ENCODE measurements at regions not wholly inside any gene's neighbourhood (a gene's known extent, or its start where the extent isn't known, plus 50 kb on each side); places are given as distances from the start of the nearest gene placed in this dataset.

DNA sequence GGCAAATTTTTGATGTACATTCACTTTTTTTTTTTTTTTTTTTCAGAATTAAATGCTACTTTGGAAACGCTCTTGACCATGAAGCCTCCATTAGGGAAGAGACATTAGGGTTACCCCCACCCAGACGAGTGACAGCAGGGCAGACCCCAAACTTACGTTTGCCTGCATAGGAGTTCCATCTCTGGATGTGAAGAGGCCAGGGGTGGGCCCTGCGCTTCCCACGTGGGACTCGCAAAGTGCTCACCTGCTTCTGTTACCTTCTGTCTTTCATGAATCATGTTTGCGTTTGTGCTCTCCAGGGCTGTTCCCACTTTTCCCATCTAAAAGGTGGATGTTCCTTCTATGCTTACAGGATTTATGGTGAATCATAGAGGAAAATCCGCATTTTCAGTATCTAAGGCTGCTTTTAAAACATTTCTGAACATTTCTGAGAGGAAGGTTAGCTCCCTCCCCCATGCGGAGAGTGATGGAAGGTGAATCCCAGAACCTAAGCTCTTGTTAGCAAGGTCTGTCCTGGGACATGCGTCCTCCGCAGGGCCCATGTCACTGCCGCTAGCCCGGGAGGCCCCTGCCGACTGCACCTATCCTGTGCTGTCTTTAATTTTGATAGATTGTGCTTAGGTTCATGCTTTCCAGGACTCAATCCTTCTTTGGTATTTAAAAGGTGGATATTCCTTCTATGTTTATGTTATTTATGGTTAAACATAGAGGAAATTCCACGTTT lies 135.7 kb upstream of the RTL1 start:
- H3K4me3 ChIP-seq (ENCODE audit: low read depth, low read length) = no peak overlapping the region
- no peak for TF ChIP-seq CTCF (IDR thresholded peaks at IDR 0.05; ENCODE audit: insufficient read depth, low read length, missing control alignments)
- ChIA-PET CTCF (no interaction called here), POLR2A (no interaction called here)
- DNase-seq (ENCODE audit: low read depth, low spot score) = no peak

GRCh38 chr14:101039755-101040138 lies 136.2 kb upstream of the RTL1 start:
- DNase-seq (ENCODE audit: low read depth, low spot score) = no peak
- POLR2A ChIA-PET = no interaction called here
- TF ChIP-seq CTCF (IDR thresholded peaks at IDR 0.05; ENCODE audit: insufficient read depth, low read length, missing control alignments) = no peak
- H3K4me3 ChIP-seq (ENCODE audit: low read depth, low read length) = no peak overlapping the region
- CTCF ChIA-PET = no interaction called here

- TF ChIP-seq CTCF (IDR thresholded peaks at IDR 0.05; ENCODE audit: insufficient read depth, low read length, missing control alignments) = no peak
- CTCF ChIA-PET = no interaction called here
- POLR2A ChIA-PET = no interaction called here
- DNase-seq (ENCODE audit: low read depth, low spot score) = no peak
- no peak overlapping the region for H3K4me3 ChIP-seq (ENCODE audit: low read depth, low read length)
These were observed 137.3 kb upstream of the RTL1 start for GRCh38 chr14:101040538-101041442.

DNA sequence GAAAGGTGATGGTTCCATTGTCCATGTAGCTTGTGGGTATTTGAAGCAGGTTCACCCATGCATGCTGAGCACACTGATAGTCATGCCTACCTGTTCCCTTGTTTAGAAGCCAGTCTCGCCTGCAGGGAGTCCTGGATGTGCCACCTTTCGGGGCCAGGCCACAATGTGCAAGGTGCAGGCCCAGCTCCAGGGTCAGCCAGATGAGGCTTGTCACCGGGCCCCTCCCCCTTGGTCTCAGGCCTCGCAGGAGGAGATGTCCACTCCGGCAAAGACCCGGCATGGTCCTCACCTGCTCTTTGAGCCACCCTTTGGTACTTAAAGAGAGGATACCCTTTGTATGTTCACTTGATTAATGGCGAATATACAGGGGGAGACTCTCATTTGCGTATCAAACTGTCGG lies 140.4 kb upstream of the RTL1 start:
- H3K4me3 ChIP-seq (ENCODE audit: low read depth, low read length) = no peak overlapping the region
- no peak for DNase-seq (ENCODE audit: low read depth, low spot score)
- POLR2A ChIA-PET = no interaction called here
- TF ChIP-seq CTCF (IDR thresholded peaks at IDR 0.05; ENCODE audit: insufficient read depth, low read length, missing control alignments) = no peak
- CTCF ChIA-PET = no interaction called here

DNA sequence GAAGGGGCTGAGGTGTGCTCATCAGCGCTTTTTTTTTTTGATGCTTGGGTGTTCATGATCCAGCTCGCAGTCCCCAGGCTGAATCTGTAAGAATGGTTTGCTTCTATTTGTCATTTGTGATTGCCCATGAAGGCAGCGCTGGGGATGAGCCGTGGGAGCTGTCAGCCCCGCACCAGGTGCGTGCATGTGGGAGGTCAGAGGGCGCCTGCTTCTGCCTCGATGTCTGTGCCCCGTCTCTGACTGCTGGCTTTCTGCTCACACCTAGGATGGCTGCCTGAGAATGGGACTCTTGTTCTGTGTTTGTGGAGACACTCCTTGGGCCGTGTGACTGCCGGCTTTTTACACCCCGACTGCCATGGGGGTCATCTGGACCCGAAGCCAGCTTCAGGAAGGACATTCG lies 141.2 kb upstream of the RTL1 start:
- CTCF ChIA-PET = no interaction called here
- H3K4me3 ChIP-seq (ENCODE audit: low read depth, low read length) = no peak overlapping the region
- POLR2A ChIA-PET = no interaction called here
- no peak for TF ChIP-seq CTCF (IDR thresholded peaks at IDR 0.05; ENCODE audit: insufficient read depth, low read length, missing control alignments)
- no peak for DNase-seq (ENCODE audit: low read depth, low spot score)

DNA sequence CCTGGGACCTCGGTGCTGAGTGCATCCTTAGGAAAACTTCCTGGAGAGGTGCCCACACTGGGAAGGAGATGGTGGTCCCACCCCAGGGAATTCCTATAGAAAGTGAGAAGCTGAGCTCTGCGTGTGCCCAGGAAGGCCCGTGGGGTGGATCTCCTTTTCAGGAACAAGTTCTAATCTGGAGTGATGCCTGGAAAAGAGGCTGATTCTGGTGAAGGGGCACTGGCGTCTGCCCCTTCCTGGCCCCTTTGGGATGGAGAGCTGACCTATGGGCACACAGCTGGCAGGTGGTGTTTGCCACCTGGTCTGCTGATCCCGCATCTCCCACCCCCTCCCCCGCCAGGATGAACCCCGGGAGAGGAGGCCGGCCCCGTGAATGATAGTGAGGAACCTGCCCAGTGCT lies 142.0 kb upstream of the RTL1 start:
- H3K4me3 ChIP-seq (ENCODE audit: low read depth, low read length) = no peak overlapping the region
- ChIA-PET POLR2A (no interaction called here), CTCF (no interaction called here)
- no peak for TF ChIP-seq CTCF (IDR thresholded peaks at IDR 0.05; ENCODE audit: insufficient read depth, low read length, missing control alignments)
- DNase-seq (ENCODE audit: low read depth, low spot score) = no peak

All from AG04449 (cell line).